HL-60 (cell line): ENCODE measurements at regions not wholly inside any gene's neighbourhood (a gene's known extent, or its start where the extent isn't known, plus 50 kb on each side); places are given as distances from the start of the nearest gene placed in this dataset.
"Not testable (repeated sequence)": the region's sequence is repeated elsewhere in the genome, so short reads cannot be mapped to it uniquely, and the experiment has no call there.

Experiments
- DNase-seq, 2 experiments: peaks; one replicate each; pipeline ENCODE4 v3.0.0-alpha.2; 2010 to 2020; ENCODE audit warnings: low read depth in 1 of 2, low spot score in 1 of 2
- H3K27ac ChIP-seq: fragments of 250-450 bp; sonication (Bioruptor Pico); replicated peaks from 2 replicates; pipeline ENCODE4 v1.5.1; 2020; ENCODE audit warnings: mild to moderate bottlenecking, moderate library complexity
- H3K27me3 ChIP-seq: fragments of 250-450 bp; sonication (Bioruptor Pico); 2 replicates; pipeline ENCODE4 v1.5.1; 2021; ENCODE audit warnings: mild to moderate bottlenecking, moderate library complexity; ENCODE audit not compliant: insufficient read depth, poor library complexity, severe bottlenecking
- H3K4me3 ChIP-seq: replicated peaks from 2 replicates; pipeline ENCODE4 v1.5.1; 2011; ENCODE audit warnings: mild to moderate bottlenecking, control low read depth, low read length; ENCODE audit not compliant: insufficient read depth
- CTCF ChIP-seq: IDR thresholded peaks from one replicate; pipeline ENCODE4 v1.5.1; 2011; ENCODE audit warnings: low read length, control low read depth, inconsistent platforms; ENCODE audit not compliant: insufficient read depth
- GABPA ChIP-seq: IDR thresholded peaks from 2 replicates; pipeline ENCODE4 v1.6.1; 2012; ENCODE audit warnings: low read depth
- POLR2AphosphoS5 ChIP-seq: IDR thresholded peaks from 2 replicates; pipeline ENCODE4 v1.6.1; 2012; ENCODE audit warnings: low read depth
- REST ChIP-seq: IDR thresholded peaks from 2 replicates; pipeline ENCODE4 v1.6.1; 2012; ENCODE audit warnings: low read depth; ENCODE audit not compliant: insufficient replicate concordance
- SPI1 ChIP-seq: IDR thresholded peaks from 2 replicates; pipeline ENCODE4 v1.6.1; 2012; ENCODE audit warnings: low read depth, mild to moderate bottlenecking, borderline replicate concordance

- no peak overlapping the region for H3K4me3 ChIP-seq
- no peaks in the 10 kb centered on the region for H3K27me3 ChIP-seq
- TF ChIP-seq SPI1 (no peak), REST (no peak), GABPA (no peak), CTCF (no peak), POLR2AphosphoS5 (no peak)
- DNase-seq: no peak
- H3K27ac ChIP-seq: no peak overlapping the region
Measured at GRCh38 chr9:107569174-107569573, 79.6 kb upstream of the KLF4 start.

GRCh38 chr9:107568406-107568805 is 78.8 kb upstream of the KLF4 start:
- not testable (repeated sequence) for H3K27ac ChIP-seq, H3K4me3 ChIP-seq, DNase-seq, H3K27me3 ChIP-seq

GRCh38 chr9:107567462-107567861 is 77.9 kb upstream of the KLF4 start:
- DNase-seq: no peak
- no peak overlapping the region for H3K27ac ChIP-seq
- no peaks in the 10 kb centered on the region for H3K27me3 ChIP-seq
- no peak overlapping the region for H3K4me3 ChIP-seq
- TF ChIP-seq POLR2AphosphoS5 (no peak), SPI1 (no peak), CTCF (no peak), GABPA (no peak), REST (no peak)

GRCh38 chr9:107566611-107567061 is 77.1 kb upstream of the KLF4 start:
- Histone ChIP-seq H3K27me3 (no peaks in the 10 kb centered on the region), H3K4me3 (no peak overlapping the region), H3K27ac (no peak overlapping the region)
- no peak for DNase-seq
- TF ChIP-seq GABPA: no peak
- no peak for TF ChIP-seq SPI1
- no peak for TF ChIP-seq POLR2AphosphoS5
- no peak for TF ChIP-seq REST
- no peak for TF ChIP-seq CTCF
